ENCODE measurements at regions not wholly inside any gene's neighbourhood (a gene's known extent, or its start where the extent isn't known, plus 50 kb on each side); places are given as distances from the start of the nearest gene placed in this dataset.
A peak's percentile ranks its signal among the peaks of the same experiment; 100 is the strongest.

DNA sequence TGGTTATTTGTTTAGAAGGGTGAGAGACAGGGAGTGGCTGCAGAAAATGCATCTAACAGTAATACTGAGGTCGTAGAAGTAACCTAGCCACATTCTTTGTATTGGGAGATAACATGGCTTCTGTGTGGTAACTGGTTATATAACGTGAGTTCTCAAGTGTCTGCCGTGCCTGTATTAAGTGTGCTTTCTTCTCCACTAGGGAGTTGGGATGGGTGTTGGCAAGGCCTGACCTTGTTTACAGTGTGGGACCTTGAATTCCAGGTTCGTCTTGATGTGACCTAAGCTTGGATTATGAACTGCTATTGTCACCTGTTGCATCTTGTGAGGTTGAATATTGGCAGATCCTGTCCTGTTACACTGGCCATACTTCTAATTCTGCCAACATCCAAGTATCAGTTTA is 145.3 kb upstream of the NAMPT start:
- Mint-ChIP-seq H3K4me3 (no peak overlapping the region), H3K27ac (no peak overlapping the region), H3K4me1 (ENCODE audit: low read depth) (peaks cover 44% of the 10 kb centered on the region), H3K9me3 (no peaks in the 10 kb centered on the region), H3K36me3 (ENCODE audit: low read depth) (peaks cover 8% of the 10 kb centered on the region), H3K27me3 (peaks cover 28% of the 10 kb centered on the region)
- DNase-seq = no peak
- ChIA-PET POLR2A (no interaction called here), CTCF (no interaction called here)
- no peak for TF ChIP-seq CTCF (IDR thresholded peaks at IDR 0.05)
- ATAC-seq = no peak
- intact Hi-C loops (cut with micrococcal nuclease) = no loop called here

DNA sequence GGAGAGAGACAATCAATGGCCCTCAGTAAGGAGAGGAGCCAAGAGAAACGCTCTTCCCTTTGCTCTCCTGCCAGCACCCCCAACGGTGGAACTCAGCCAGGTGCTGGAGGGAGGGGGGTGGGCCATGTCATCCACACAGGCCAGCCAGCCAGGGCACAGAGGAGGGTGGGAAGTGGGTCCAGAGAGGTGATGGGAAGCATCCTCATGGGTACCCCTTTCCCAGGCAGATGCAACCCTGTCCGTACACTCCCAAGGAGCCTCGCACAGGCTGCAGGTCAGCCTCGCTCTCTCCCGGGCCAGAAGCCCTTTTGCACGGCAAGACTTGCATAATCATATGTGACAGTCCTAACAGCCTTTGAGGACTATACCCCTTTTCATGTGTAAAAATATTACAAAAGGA is 142.0 kb upstream of the NAMPT start:
- Mint-ChIP-seq H3K4me3 (peak overlapping the region; percentile 71), H3K4me1 (ENCODE audit: low read depth) (peaks cover 64% of the 10 kb centered on the region), H3K27me3 (peaks cover 10% of the 10 kb centered on the region), H3K9me3 (peaks cover 12% of the 10 kb centered on the region), H3K27ac (peak overlapping the region; percentile 98), H3K36me3 (ENCODE audit: low read depth) (peaks cover 24% of the 10 kb centered on the region)
- no peak for TF ChIP-seq CTCF (IDR thresholded peaks at IDR 0.05)
- ChIA-PET POLR2A (interaction anchor here (1.7 to 3.5 kb wide), 4 partner anchors 24 to 142 kb away, joined by 4 to 44 read pairs (median 18); partner anchors contain the start of gene NAMPT), CTCF (interaction anchor here (2.9 kb wide), 1 partner anchor 35 kb away, joined by 19 read pairs; no protein-coding TSS in a partner anchor)
- intact Hi-C loops (cut with micrococcal nuclease) = loop anchor here (5.0 kb wide), 1 partner anchor 145 kb away; the partner anchor contains the start of gene NAMPT
- no peak for ATAC-seq
- DNase-seq = no peak

DNA sequence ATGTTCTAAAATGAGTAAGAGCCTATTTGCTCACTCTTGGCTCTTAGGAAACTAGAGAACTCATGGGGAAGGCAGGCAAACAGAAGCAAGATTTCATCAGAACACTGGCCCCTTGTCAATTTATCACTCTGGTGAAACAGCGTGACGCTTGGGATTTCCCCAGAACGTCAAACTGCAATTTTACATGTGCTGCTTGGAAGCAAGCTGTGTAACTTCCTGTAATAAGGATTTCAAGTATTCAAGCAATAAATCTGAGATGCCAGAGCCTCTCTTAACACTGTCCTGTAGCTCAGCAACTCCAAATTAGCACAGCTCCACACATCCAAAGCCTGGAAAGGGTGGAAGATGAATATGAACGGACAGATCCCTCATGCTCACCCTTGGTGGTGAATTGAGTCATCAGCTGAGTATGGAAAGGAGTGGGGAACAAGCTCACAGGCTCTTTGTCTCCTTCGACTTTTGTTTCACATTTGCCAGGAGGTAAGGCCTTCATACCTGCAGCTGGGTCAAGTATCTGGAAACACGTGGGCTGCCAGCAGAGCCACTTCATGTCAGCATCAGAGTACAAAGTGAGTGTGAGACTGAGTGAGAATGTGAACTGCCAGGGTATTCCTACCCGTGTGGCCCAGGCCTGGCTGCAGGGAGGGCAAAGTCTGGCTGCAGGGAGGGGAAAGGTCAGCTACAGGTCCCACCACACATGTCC is 140.4 kb upstream of the NAMPT start:
- H3K36me3 Mint-ChIP-seq (ENCODE audit: low read depth) = peaks cover 30% of the 10 kb centered on the region
- intact Hi-C loops (cut with micrococcal nuclease) = loop anchor here (1.0 to 5.0 kb wide), 2 partner anchors 79 to 143 kb away; partner anchors contain the start of gene NAMPT
- peak overlapping the region; percentile 71 for H3K4me3 Mint-ChIP-seq
- peaks cover under 1% of the 10 kb centered on the region for H3K27me3 Mint-ChIP-seq
- peak overlapping the region; percentile 98 for H3K27ac Mint-ChIP-seq
- ATAC-seq = peak; percentile 88
- TF ChIP-seq CTCF (IDR thresholded peaks at IDR 0.05) = no peak
- ChIA-PET POLR2A (interaction anchor here (0.6 to 3.5 kb wide), 14 partner anchors 9 to 575 kb away, joined by 3 to 44 read pairs (median 3); partner anchors contain the start of gene NAMPT), CTCF (interaction anchor here (0.9 to 2.9 kb wide), 11 partner anchors 8 to 145 kb away, joined by 3 to 19 read pairs (median 3); partner anchors contain the start of gene NAMPT)
- H3K9me3 Mint-ChIP-seq = peaks cover 12% of the 10 kb centered on the region
- H3K4me1 Mint-ChIP-seq (ENCODE audit: low read depth) = peaks cover 72% of the 10 kb centered on the region
- DNase-seq = peak; percentile 93

- Mint-ChIP-seq H3K4me1 (ENCODE audit: low read depth) (peaks cover 75% of the 10 kb centered on the region), H3K4me3 (peak overlapping the region; percentile 71), H3K27me3 (no peaks in the 10 kb centered on the region), H3K27ac (peak overlapping the region; percentile 98), H3K9me3 (peaks cover 12% of the 10 kb centered on the region), H3K36me3 (ENCODE audit: low read depth) (peaks cover 30% of the 10 kb centered on the region)
- intact Hi-C loops (cut with micrococcal nuclease) = loop anchor here (1.0 to 5.0 kb wide), 2 partner anchors 78 to 142 kb away; partner anchors contain the start of gene NAMPT
- ATAC-seq = no peak
- DNase-seq = no peak
- TF ChIP-seq CTCF (IDR thresholded peaks at IDR 0.05) = no peak
- CTCF ChIA-PET = interaction anchor here (1.0 to 2.9 kb wide), 7 partner anchors 37 to 145 kb away, joined by 3 to 19 read pairs (median 4); partner anchors contain the start of gene NAMPT
- POLR2A ChIA-PET = interaction anchor here (0.9 to 3.5 kb wide), 10 partner anchors 9 to 154 kb away, joined by 3 to 44 read pairs (median 4); partner anchors contain the start of gene NAMPT
Observed at GRCh38 chr7:106424476-106425016, 139.8 kb upstream of the NAMPT start.

Data from activated CD8-positive, alpha-beta T cell treated with anti-CD3 and anti-CD28 coated beads for 36 hours (primary cell).